GM12878 (cell line): ENCODE measurements at regions not wholly inside any gene's neighbourhood (a gene's known extent, or its start where the extent isn't known, plus 50 kb on each side); places are given as distances from the start of the nearest gene placed in this dataset.

Experiments
- EP300 ChIP-seq, 2 experiments: fragments of 150-350 bp in 1 of 2; IDR thresholded peaks; 2 replicates each; pipeline ENCODE4 v1.6.1; 2011 to 2012; ENCODE audit warnings: low read depth in 2 of 2, low read length in 2 of 2, borderline replicate concordance in 1 of 2, improper control_type of control experiment in 1 of 2, inconsistent platforms in 1 of 2; ENCODE audit not compliant: control insufficient read depth in 1 of 2
- ESRRA ChIP-seq: IDR thresholded peaks from 2 replicates; pipeline ENCODE4 v1.6.1; 2012; ENCODE audit warnings: mild to moderate bottlenecking, low read length, improper control_type of control experiment
- POLR2A ChIP-seq: IDR thresholded peaks from 2 replicates; pipeline ENCODE4 v1.6.1; 2011; ENCODE audit warnings: low read depth, mild to moderate bottlenecking, low read length

DNA sequence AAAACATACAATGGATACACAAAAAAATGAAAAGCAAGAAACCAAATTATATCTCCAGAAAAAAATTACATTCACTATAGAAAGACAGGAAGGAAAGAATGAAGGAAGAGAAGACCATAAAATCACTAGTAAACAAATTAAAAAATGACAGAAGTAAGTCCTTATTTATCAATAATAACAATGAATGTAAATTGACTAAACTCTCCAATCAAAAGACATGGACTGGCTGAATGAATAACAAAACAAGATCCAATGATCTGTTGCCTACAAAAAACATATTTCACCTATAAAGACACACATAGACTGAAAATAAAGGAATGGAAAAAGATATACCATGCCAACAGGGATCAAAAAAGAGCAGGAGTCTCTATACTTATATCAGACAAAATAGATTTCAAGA lies 203.2 kb upstream of the F9 start:
- no peak for TF ChIP-seq EP300 (IDR thresholded peaks at IDR 0.05; ENCODE audit: borderline replicate concordance in 1 of 2, control insufficient read depth in 1 of 2, low read depth in 2 of 2, low read length in 2 of 2)
- no peak for TF ChIP-seq POLR2A
- TF ChIP-seq ESRRA, result no peak
